Transverse colon (tissue), 4 donors: ENCODE measurements at regions not wholly inside any gene's neighbourhood (a gene's known extent, or its start where the extent isn't known, plus 50 kb on each side); places are given as distances from the start of the nearest gene placed in this dataset.

Experiments used
- DNase-seq: peaks from one replicate; pipeline ENCODE4 v3.0.0-alpha.2; 2019
- H3K27ac ChIP-seq, 4 donors: fragments of 200-600 bp; sonication (generic); 2 replicates each; pipeline ENCODE4 v1.5.1; 2016 to 2018; ENCODE audit warnings: inconsistent platforms in 4 of 4
- H3K27me3 ChIP-seq: fragments of 200-600 bp; sonication (generic); 2 replicates; pipeline ENCODE4 v1.5.1; 2017; ENCODE audit warnings: inconsistent platforms
- H3K36me3 ChIP-seq, 4 donors: fragments of 200-600 bp; sonication (generic); 2 replicates each; pipeline ENCODE4 v1.5.1; 2017 to 2019; ENCODE audit warnings: inconsistent platforms in 4 of 4
- H3K4me1 ChIP-seq, 4 donors: fragments of 200-600 bp; sonication (generic); 2 replicates each; pipeline ENCODE4 v1.5.1; 2017 to 2020; ENCODE audit warnings: inconsistent platforms in 4 of 4
- H3K4me3 ChIP-seq, 4 donors: fragments of 200-600 bp; sonication (generic); 1 replicate in 1 of 4; 2 replicates in 3 of 4; pipeline versions ENCODE4 v1.5.1 to v1.6.1; 2017 to 2019; ENCODE audit warnings: inconsistent platforms in 4 of 4
- H3K9me3 ChIP-seq, 2 donors: fragments of 200-600 bp; sonication (generic); 2 replicates each; pipeline ENCODE4 v1.5.1; 2017 to 2019; ENCODE audit warnings: inconsistent platforms in 2 of 2
- EP300 ChIP-seq: sonication (generic); formaldehyde crosslinking; IDR thresholded peaks from one replicate; pipeline ENCODE4 v1.6.1; 2017; ENCODE audit warnings: antibody characterized with exemption, low read depth
- POLR2A ChIP-seq: fragments of 450-650 bp; IDR thresholded peaks from one replicate; pipeline ENCODE4 v1.6.1; 2016; ENCODE audit warnings: antibody characterized with exemption, mild to moderate bottlenecking, moderate library complexity
- POLR2AphosphoS5 ChIP-seq, 3 donors: sonication (generic); formaldehyde crosslinking; IDR thresholded peaks; one replicate each; pipeline ENCODE4 v1.6.1; 2016; ENCODE audit warnings: antibody characterized with exemption in 3 of 3
- WGBS, 2 donors: methylation state at CpG; one replicate each; pipeline ENCODE4 v1.1.5; 2018; ENCODE audit warnings: low coverage in 1 of 2; 5-methylcytosine and 5-hydroxymethylcytosine counted together
- in situ Hi-C, 4 donors: fragments of 200-750 bp; cut with MboI; loops; one replicate each; pipeline versions ENCODE4 v1.15.0 to v1.15.1; 2017; ENCODE audit warnings: low sequenced_read_pairs in 3 of 4, low pct_ligation_motif_present in 1 of 4, low pct_unique_long_range_greater_than_20kb in 1 of 4
- intact Hi-C: fragments of 100-400 bp; cut with DNase I; formaldehyde crosslinking; loops from one replicate; pipeline ENCODE4 v1.15.1; 2023; ENCODE audit warnings: low total_unique reads
- TF ChIP-seq, protein P1 (sequence below), 5 experiments: fragments of 200-600 bp in 3 of 5; fragments of 450-650 bp in 2 of 5; sonication (generic) in 3 of 5; IDR thresholded peaks; 1 replicate in 2 of 5; 2 replicates in 3 of 5; pipeline ENCODE4 v1.5.1; 2016 to 2017; ENCODE audit warnings: antibody characterized with exemption in 5 of 5, inconsistent platforms in 3 of 5, mild to moderate bottlenecking in 2 of 5, moderate library complexity in 1 of 5

DNA sequence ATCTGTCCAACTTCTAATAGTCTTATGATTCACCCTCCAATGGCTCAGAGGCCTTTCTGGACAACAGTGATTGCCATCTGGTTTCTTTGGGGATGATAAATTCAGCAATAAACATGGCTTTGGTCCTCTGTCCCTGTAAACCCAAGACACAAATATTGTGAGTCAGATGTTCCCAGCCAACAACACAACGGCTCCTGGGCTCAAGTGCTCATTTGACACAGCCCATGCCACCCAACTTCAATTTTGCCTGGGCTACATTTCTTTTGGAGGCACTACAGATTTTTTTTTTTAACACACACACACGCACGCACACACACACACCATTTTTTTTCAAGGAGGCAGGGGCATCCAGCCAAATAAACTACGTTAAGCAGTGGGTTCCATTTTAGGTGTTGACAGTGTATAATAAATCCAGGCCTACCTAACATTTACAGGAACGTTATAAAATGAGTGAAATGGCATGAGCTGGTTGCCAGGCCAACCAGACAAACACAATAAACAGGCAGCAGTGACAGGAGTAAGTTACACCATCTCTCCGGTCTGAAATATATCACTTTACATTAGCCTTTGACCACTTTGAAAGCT is 939.9 kb upstream of the SOX9 start:
- peaks cover 0 to 43% (median 13%) of the 10 kb centered on the region in 4 donors for H3K4me1 ChIP-seq
- TF ChIP-seq EP300: peak; percentile 59
- peak in 2 of 3 donors; percentile 46 to 66 for TF ChIP-seq POLR2AphosphoS5 (IDR thresholded peaks at IDR 0.05)
- TF ChIP-seq, protein P1, sequence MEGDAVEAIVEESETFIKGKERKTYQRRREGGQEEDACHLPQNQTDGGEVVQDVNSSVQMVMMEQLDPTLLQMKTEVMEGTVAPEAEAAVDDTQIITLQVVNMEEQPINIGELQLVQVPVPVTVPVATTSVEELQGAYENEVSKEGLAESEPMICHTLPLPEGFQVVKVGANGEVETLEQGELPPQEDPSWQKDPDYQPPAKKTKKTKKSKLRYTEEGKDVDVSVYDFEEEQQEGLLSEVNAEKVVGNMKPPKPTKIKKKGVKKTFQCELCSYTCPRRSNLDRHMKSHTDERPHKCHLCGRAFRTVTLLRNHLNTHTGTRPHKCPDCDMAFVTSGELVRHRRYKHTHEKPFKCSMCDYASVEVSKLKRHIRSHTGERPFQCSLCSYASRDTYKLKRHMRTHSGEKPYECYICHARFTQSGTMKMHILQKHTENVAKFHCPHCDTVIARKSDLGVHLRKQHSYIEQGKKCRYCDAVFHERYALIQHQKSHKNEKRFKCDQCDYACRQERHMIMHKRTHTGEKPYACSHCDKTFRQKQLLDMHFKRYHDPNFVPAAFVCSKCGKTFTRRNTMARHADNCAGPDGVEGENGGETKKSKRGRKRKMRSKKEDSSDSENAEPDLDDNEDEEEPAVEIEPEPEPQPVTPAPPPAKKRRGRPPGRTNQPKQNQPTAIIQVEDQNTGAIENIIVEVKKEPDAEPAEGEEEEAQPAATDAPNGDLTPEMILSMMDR (IDR thresholded peaks at IDR 0.05): no peak
- DNase-seq: peak; percentile 75
- in situ Hi-C loops (no loop called here), intact Hi-C loops (no loop called here)
- no peaks in the 10 kb centered on the region for H3K36me3 ChIP-seq
- WGBS, 2 donors: 6 to 28% methylated on average over 2 to 6 of the region's 6 CpGs
- H3K9me3 ChIP-seq: no peaks in the 10 kb centered on the region
- no peak overlapping the region for H3K4me3 ChIP-seq
- peak overlapping the region in 3 of 4 donors; percentile 16 to 31 (median 19) for H3K27ac ChIP-seq
- no peaks in the 10 kb centered on the region for H3K27me3 ChIP-seq

DNA sequence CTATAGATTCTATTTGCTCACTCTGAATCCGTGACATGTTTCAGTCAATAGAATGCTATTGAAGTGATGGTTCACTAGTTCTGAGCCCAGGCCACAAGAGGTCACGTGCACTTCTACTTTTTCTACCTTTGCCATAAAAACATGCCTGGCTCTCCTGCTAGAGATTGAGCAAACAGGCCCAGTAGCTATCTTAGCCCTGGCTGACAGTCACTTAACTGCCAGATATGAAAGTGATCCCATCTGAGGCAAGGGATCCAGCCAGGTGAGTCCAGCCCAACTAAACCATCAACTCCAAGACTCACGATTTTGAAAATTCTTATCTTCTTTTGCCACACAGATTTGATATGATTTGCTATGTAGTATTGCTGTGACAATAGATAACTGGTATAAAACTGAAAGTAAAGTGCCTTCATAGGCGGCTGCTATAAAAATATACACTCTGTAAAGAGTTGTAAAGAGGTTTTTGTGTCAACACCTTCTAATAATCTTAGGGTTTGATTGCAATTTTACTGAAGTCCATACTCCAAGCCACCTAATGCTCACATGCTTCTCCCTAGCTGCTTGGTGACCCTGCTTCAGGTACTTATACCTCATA is 937.7 kb upstream of the SOX9 start:
- TF ChIP-seq, protein P1 (IDR thresholded peaks at IDR 0.05): no peak
- TF ChIP-seq EP300 (no peak), POLR2A (no peak), POLR2AphosphoS5 (IDR thresholded peaks at IDR 0.05) (no peak)
- WGBS, 2 donors: 40 to 51% methylated on average over 3 to 4 of the region's 4 CpGs
- H3K9me3 ChIP-seq: no peaks in the 10 kb centered on the region
- in situ Hi-C loops: no loop called here
- H3K4me3 ChIP-seq: no peak overlapping the region
- no peak for DNase-seq
- peaks cover 0 to 28% (median 10%) of the 10 kb centered on the region in 4 donors for H3K4me1 ChIP-seq
- peak overlapping the region in 1 of 4 donors; percentile 33 for H3K27ac ChIP-seq
- intact Hi-C loops: no loop called here
- no peaks in the 10 kb centered on the region for H3K36me3 ChIP-seq
- no peaks in the 10 kb centered on the region for H3K27me3 ChIP-seq

DNA sequence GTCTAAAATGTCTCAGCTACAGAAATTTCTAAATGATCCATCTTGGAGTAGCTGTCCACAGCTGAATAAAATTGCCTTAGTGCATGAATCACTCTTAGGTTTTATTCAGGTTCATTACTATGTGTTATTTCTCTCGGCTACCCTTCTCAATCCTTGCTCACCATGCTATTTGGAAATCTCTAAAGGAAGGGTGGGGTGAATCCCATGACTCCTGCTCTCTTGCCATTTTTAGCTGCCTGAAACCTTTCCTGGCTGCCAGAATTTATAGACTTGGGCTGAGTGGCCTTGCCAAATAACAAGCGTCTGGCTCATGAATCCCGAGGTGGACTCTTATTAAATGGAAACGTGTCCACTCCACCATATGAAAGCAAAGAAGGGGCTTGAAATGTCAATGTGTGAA is 936.1 kb upstream of the SOX9 start:
- in situ Hi-C loops: no loop called here
- intact Hi-C loops: no loop called here

DNA sequence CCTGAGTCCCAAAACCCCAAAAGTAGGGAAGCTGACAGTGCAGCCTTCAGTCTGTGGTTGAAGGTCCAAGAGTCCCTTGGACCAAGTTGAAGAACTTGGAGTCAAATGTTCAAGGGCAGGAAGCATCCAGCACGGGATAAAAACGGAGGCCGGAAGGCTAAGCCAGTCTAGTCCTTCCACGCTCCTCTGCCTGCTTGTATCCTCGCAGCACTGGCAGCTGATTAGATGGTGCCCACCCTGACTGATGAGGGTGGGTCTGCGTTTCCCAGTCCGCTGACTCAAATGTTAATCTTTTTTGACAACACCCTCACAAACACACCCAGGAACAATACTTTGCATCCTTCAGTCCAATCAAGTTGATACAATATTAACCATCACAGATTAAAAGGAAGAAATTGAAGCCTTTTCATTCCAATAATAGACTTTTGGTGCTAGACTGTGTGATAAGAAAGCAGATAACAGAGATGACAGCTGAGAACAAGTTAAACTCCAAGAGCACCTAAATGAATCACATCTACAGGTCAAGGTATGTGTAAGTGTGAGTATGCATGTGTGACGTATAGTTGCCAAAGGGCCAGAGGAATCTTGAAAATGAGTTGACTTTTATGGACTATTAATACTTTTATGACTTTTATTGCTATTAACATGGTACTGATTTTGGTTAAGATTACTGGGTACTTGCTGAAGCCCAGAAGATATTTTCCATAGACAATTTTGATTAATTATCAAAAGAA is 933.5 kb upstream of the SOX9 start:
- WGBS, 2 donors: 90 to 93% methylated on average over 4 to 8 of the region's 8 CpGs
- DNase-seq: no peak
- TF ChIP-seq POLR2A (no peak), EP300 (no peak), POLR2AphosphoS5 (IDR thresholded peaks at IDR 0.05) (no peak)
- TF ChIP-seq, protein P1 (IDR thresholded peaks at IDR 0.05): no peak
- in situ Hi-C loops (no loop called here), intact Hi-C loops (no loop called here)
- H3K4me3 ChIP-seq: no peak overlapping the region
- H3K4me1 ChIP-seq: peaks cover 0 to 15% (median 2%) of the 10 kb centered on the region in 4 donors
- H3K36me3 ChIP-seq: no peaks in the 10 kb centered on the region
- no peak overlapping the region for H3K27ac ChIP-seq
- H3K27me3 ChIP-seq: peaks cover 6% of the 10 kb centered on the region
- no peaks in the 10 kb centered on the region for H3K9me3 ChIP-seq

More for the DNA sequence above, 936.1 kb upstream of the SOX9 start:
- no peak for DNase-seq
- no peak overlapping the region for H3K4me3 ChIP-seq
- no peak overlapping the region for H3K27ac ChIP-seq
- H3K4me1 ChIP-seq: peaks cover 0 to 28% (median 10%) of the 10 kb centered on the region in 4 donors
- H3K9me3 ChIP-seq: no peaks in the 10 kb centered on the region
- H3K27me3 ChIP-seq: peaks cover 6% of the 10 kb centered on the region
- no peak for TF ChIP-seq EP300
- TF ChIP-seq POLR2AphosphoS5 (IDR thresholded peaks at IDR 0.05): no peak
- TF ChIP-seq, protein P1 (IDR thresholded peaks at IDR 0.05): no peak
- TF ChIP-seq POLR2A: no peak
- no peaks in the 10 kb centered on the region for H3K36me3 ChIP-seq
- WGBS, 2 donors: 47 to 61% methylated on average over 4 of the region's 4 CpGs
